GM06990 (cell line): ENCODE measurements at regions not wholly inside any gene's neighbourhood (a gene's known extent, or its start where the extent isn't known, plus 50 kb on each side); places are given as distances from the start of the nearest gene placed in this dataset.

ENCODE experiments used
- DNase-seq: peaks from one replicate; pipeline ENCODE4 v3.0.0-alpha.2; 2011; ENCODE audit not compliant: insufficient read length; ENCODE audit errors: extremely low read depth
- H3K27me3 ChIP-seq: replicated peaks from 2 replicates; pipeline ENCODE4 v1.6.0; 2011; ENCODE audit warnings: low read length; ENCODE audit not compliant: control insufficient read depth, insufficient read depth
- H3K36me3 ChIP-seq: 2 replicates; pipeline ENCODE4 v1.5.1; 2011; ENCODE audit warnings: low read length; ENCODE audit not compliant: control insufficient read depth, insufficient read depth
- H3K4me3 ChIP-seq: replicated peaks from 2 replicates; pipeline ENCODE4 v1.5.1; 2011; ENCODE audit warnings: low read depth, mild to moderate bottlenecking, control low read depth, low read length
- TF ChIP-seq, protein P1 (sequence below): IDR thresholded peaks from 2 replicates; pipeline ENCODE4 v1.5.1; 2011; ENCODE audit warnings: low read length, control low read depth, mild to moderate bottlenecking, inconsistent platforms; ENCODE audit not compliant: insufficient read depth, poor library complexity, severe bottlenecking

DNA sequence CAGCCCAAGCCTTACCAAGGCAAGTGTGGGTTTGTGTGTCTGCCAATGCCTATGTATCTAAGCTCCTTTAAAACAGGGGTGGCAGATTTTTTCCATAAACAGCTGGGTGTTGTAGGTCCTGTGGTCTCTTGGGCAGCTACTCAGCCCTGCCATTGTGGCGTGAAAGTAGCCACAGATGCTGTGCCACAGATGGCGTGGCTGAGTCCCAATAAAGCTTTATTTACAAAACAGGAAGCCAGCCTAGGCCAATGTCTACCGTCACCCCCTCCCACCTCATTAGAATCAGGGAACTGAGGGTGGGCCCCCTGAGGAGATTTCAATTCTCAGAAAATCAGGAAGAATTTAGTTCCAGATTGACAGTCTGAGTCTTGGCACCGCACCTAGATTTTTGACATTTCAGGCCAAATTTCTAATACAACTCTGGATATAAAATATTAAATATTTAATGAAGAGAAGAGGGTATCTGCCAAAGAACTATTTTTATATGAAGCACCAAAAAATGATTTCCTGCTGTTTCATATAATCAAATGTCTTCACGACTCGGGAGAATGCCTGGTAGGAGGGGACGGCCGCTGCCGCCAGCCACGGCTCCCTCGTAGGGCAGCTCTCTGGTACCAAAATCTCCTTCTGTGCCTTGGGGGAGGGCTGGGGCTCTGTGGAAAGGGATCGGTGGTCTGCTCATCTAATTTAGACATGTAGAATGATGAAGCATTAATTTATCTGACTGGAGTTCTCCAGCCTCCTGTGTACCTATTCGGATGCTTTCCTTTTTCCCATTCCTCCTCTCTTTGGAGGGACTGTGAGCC lies 420.9 kb downstream of the IRX2 start:
- TF ChIP-seq, protein P1, sequence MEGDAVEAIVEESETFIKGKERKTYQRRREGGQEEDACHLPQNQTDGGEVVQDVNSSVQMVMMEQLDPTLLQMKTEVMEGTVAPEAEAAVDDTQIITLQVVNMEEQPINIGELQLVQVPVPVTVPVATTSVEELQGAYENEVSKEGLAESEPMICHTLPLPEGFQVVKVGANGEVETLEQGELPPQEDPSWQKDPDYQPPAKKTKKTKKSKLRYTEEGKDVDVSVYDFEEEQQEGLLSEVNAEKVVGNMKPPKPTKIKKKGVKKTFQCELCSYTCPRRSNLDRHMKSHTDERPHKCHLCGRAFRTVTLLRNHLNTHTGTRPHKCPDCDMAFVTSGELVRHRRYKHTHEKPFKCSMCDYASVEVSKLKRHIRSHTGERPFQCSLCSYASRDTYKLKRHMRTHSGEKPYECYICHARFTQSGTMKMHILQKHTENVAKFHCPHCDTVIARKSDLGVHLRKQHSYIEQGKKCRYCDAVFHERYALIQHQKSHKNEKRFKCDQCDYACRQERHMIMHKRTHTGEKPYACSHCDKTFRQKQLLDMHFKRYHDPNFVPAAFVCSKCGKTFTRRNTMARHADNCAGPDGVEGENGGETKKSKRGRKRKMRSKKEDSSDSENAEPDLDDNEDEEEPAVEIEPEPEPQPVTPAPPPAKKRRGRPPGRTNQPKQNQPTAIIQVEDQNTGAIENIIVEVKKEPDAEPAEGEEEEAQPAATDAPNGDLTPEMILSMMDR: no peak
- no peaks in the 10 kb centered on the region for H3K27me3 ChIP-seq
- H3K4me3 ChIP-seq: no peak overlapping the region
- no peaks in the 10 kb centered on the region for H3K36me3 ChIP-seq
- DNase-seq: no peak

GRCh38 chr5:2329741-2330140 lies 421.7 kb downstream of the IRX2 start:
- Histone ChIP-seq H3K36me3 (no peaks in the 10 kb centered on the region), H3K4me3 (no peak overlapping the region), H3K27me3 (no peaks in the 10 kb centered on the region)
- TF ChIP-seq, protein P1: no peak
- DNase-seq: no peak

GRCh38 chr5:2326601-2327000 lies 424.9 kb downstream of the IRX2 start:
- H3K27me3 ChIP-seq: no peaks in the 10 kb centered on the region

GRCh38 chr5:2324788-2325187 lies 426.7 kb downstream of the IRX2 start:
- H3K27me3 ChIP-seq: no peaks in the 10 kb centered on the region
- TF ChIP-seq, protein P1: no peak
- H3K4me3 ChIP-seq: no peak overlapping the region
- no peak for DNase-seq
- H3K36me3 ChIP-seq: no peaks in the 10 kb centered on the region

More at GRCh38 chr5:2326601-2327000, 424.9 kb downstream of the IRX2 start:
- no peaks in the 10 kb centered on the region for H3K36me3 ChIP-seq
- no peak for DNase-seq
- TF ChIP-seq, protein P1: no peak
- H3K4me3 ChIP-seq: no peak overlapping the region

- TF ChIP-seq, protein P1: no peak
- no peak for DNase-seq
- Histone ChIP-seq H3K27me3 (no peaks in the 10 kb centered on the region), H3K36me3 (no peaks in the 10 kb centered on the region), H3K4me3 (no peak overlapping the region)
These were observed 430.9 kb downstream of the IRX2 start for GRCh38 chr5:2320611-2321010.
